22Rv1 (cell line): ENCODE measurements at regions not wholly inside any gene's neighbourhood (a gene's known extent, or its start where the extent isn't known, plus 50 kb on each side); places are given as distances from the start of the nearest gene placed in this dataset.

Experiments used
- ZFX ChIP-seq: fragments of 450-650 bp; IDR thresholded peaks from 2 replicates; pipeline ENCODE4 v1.6.1; 2017; ENCODE audit warnings: antibody characterized with exemption, borderline replicate concordance
- TF ChIP-seq, protein P1 (sequence below): fragments of 450-650 bp; IDR thresholded peaks from 2 replicates; pipeline ENCODE4 v1.5.1; 2017; ENCODE audit warnings: mild to moderate bottlenecking

DNA sequence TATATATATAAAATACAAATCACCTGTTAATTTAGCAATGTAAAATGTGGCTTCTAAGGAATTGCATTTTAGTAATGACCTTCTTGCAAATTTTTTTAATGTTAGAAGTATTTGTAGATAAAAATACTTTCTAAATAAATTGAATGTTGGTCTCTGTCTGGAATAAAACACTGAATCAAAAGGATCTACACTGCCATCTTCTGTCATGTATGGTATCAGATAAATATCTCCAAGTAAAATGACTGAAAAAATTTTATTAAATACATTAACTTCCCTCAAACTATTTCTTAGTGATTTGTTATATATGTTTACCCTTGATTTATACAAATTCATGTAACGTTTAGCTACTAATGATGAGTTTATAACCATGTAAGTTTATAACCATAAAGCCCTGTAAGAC is 2029.3 kb downstream of the MRPL39 start:
- TF ChIP-seq, protein P1, sequence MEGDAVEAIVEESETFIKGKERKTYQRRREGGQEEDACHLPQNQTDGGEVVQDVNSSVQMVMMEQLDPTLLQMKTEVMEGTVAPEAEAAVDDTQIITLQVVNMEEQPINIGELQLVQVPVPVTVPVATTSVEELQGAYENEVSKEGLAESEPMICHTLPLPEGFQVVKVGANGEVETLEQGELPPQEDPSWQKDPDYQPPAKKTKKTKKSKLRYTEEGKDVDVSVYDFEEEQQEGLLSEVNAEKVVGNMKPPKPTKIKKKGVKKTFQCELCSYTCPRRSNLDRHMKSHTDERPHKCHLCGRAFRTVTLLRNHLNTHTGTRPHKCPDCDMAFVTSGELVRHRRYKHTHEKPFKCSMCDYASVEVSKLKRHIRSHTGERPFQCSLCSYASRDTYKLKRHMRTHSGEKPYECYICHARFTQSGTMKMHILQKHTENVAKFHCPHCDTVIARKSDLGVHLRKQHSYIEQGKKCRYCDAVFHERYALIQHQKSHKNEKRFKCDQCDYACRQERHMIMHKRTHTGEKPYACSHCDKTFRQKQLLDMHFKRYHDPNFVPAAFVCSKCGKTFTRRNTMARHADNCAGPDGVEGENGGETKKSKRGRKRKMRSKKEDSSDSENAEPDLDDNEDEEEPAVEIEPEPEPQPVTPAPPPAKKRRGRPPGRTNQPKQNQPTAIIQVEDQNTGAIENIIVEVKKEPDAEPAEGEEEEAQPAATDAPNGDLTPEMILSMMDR = peak; percentile 41
- TF ChIP-seq ZFX = no peak
